SK-N-MC (cell line): ENCODE measurements at regions not wholly inside any gene's neighbourhood (a gene's known extent, or its start where the extent isn't known, plus 50 kb on each side); places are given as distances from the start of the nearest gene placed in this dataset.

ENCODE experiments used
- EZH2 ChIP-seq: fragments of 200-600 bp; sonication (generic); IDR thresholded peaks from one replicate; pipeline ENCODE4 v1.6.1; 2017; ENCODE audit warnings: antibody characterized with exemption
- POLR2AphosphoS5 ChIP-seq: IDR thresholded peaks from 2 replicates; pipeline ENCODE4 v1.6.1; 2012; ENCODE audit warnings: mild to moderate bottlenecking, low read depth, low read length, borderline replicate concordance

DNA sequence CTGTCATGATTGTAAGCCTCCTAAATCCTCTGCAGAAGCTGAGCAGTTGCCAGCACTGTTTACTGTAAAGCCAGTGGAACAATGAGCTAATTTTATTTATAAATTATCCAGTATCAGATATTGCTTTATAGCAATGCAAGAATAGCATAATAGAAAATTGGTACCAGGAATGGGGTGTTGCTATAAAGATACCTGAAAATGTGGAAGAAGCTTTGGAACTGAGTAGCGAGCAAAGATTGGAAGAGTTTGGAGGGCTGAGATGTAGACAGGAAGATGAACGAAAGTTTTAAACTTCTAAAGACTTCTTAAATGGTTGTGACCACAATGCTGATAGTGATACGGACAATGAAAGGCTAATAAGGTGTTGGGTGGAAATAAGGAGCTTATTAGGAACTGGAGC, 917.4 kb upstream of the POT1 start:
- TF ChIP-seq EZH2 (no peak), POLR2AphosphoS5 (no peak)
